ENCODE measurements at regions not wholly inside any gene's neighbourhood (a gene's known extent, or its start where the extent isn't known, plus 50 kb on each side); places are given as distances from the start of the nearest gene placed in this dataset.

DNA sequence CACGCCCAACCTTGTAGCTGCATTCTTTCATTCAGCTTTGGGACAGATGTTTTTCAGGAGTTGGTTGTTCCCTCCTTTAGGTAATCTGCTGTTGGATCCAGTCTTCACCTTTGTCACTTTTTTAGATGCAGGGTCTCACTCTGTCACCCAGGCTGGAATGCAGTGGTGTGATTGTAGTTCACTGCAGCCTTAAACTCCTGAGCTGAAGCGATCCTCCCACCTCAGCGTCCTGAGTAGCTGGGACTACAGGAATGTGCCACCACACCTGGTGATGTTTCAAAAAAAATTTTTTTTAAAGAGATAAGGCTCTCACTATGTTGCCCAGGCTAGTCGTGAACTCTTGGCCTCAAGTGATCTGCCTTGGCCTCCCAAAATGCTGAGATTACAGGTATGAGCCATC is 164.3 kb downstream of the KTN1 start:
- no peak overlapping the region for H3K27ac ChIP-seq (ENCODE audit: poor library complexity, severe bottlenecking)
- TF ChIP-seq, protein P1, sequence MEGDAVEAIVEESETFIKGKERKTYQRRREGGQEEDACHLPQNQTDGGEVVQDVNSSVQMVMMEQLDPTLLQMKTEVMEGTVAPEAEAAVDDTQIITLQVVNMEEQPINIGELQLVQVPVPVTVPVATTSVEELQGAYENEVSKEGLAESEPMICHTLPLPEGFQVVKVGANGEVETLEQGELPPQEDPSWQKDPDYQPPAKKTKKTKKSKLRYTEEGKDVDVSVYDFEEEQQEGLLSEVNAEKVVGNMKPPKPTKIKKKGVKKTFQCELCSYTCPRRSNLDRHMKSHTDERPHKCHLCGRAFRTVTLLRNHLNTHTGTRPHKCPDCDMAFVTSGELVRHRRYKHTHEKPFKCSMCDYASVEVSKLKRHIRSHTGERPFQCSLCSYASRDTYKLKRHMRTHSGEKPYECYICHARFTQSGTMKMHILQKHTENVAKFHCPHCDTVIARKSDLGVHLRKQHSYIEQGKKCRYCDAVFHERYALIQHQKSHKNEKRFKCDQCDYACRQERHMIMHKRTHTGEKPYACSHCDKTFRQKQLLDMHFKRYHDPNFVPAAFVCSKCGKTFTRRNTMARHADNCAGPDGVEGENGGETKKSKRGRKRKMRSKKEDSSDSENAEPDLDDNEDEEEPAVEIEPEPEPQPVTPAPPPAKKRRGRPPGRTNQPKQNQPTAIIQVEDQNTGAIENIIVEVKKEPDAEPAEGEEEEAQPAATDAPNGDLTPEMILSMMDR (IDR thresholded peaks at IDR 0.05; ENCODE audit: poor library complexity, severe bottlenecking), result no peak
- no peaks in the 10 kb centered on the region for H3K9me3 ChIP-seq (ENCODE audit: severe bottlenecking)
- H3K4me1 ChIP-seq (ENCODE audit: insufficient read depth, poor library complexity, severe bottlenecking), result peaks cover 9% of the 10 kb centered on the region
- H3K36me3 ChIP-seq (ENCODE audit: low read depth), result no peaks in the 10 kb centered on the region
- DNase-seq (ENCODE audit: low spot score) (no peak), ATAC-seq (ENCODE audit: low read depth) (no peak)
- H3K27me3 ChIP-seq (ENCODE audit: insufficient read depth, poor library complexity, severe bottlenecking), result no peaks in the 10 kb centered on the region
- no peak overlapping the region for H3K4me3 ChIP-seq (ENCODE audit: severe bottlenecking)

GRCh38 chr14:55745906-55746305 is 165.9 kb downstream of the KTN1 start:
- H3K27ac ChIP-seq (ENCODE audit: poor library complexity, severe bottlenecking), result no peak overlapping the region
- H3K36me3 ChIP-seq (ENCODE audit: low read depth), result no peaks in the 10 kb centered on the region
- H3K27me3 ChIP-seq (ENCODE audit: insufficient read depth, poor library complexity, severe bottlenecking), result no peaks in the 10 kb centered on the region
- ATAC-seq (ENCODE audit: low read depth) (no peak), DNase-seq (ENCODE audit: low spot score) (no peak)
- TF ChIP-seq, protein P1 (IDR thresholded peaks at IDR 0.05; ENCODE audit: poor library complexity, severe bottlenecking), result no peak
- H3K4me1 ChIP-seq (ENCODE audit: insufficient read depth, poor library complexity, severe bottlenecking), result peaks cover 9% of the 10 kb centered on the region
- H3K4me3 ChIP-seq (ENCODE audit: severe bottlenecking), result no peak overlapping the region
- H3K9me3 ChIP-seq (ENCODE audit: severe bottlenecking), result no peaks in the 10 kb centered on the region

DNA sequence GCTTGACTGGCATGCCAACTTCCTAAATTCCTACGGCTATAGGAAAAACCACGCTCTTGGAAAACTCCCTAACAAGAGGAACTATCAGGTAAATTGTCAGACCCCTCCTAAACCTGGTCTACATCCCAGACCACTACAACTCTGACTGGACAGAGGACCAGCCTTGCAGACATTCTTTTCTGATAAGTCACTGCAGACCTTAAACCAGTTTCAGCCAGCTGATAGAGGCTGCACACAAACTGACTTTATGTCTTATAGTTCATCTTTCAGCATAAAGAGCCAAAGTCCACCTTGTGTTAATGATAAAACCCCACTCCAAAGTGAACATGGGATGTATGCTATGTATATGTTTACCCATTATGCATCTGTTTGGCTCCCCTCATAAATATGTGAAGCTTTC is 166.6 kb downstream of the KTN1 start:
- ATAC-seq (ENCODE audit: low read depth), result 0 out of 3 replicates have a peak, but pooled peaks have one; percentile 25
- Histone ChIP-seq H3K27ac (ENCODE audit: poor library complexity, severe bottlenecking) (no peak overlapping the region), H3K27me3 (ENCODE audit: insufficient read depth, poor library complexity, severe bottlenecking) (no peaks in the 10 kb centered on the region), H3K4me3 (ENCODE audit: severe bottlenecking) (no peak overlapping the region), H3K4me1 (ENCODE audit: insufficient read depth, poor library complexity, severe bottlenecking) (peaks cover 9% of the 10 kb centered on the region), H3K9me3 (ENCODE audit: severe bottlenecking) (no peaks in the 10 kb centered on the region), H3K36me3 (ENCODE audit: low read depth) (no peaks in the 10 kb centered on the region)
- DNase-seq (ENCODE audit: low spot score), result no peak
- TF ChIP-seq, protein P1 (IDR thresholded peaks at IDR 0.05; ENCODE audit: poor library complexity, severe bottlenecking), result no peak

- Histone ChIP-seq H3K27me3 (ENCODE audit: insufficient read depth, poor library complexity, severe bottlenecking) (no peaks in the 10 kb centered on the region), H3K27ac (ENCODE audit: poor library complexity, severe bottlenecking) (no peak overlapping the region), H3K9me3 (ENCODE audit: severe bottlenecking) (no peaks in the 10 kb centered on the region), H3K36me3 (ENCODE audit: low read depth) (no peaks in the 10 kb centered on the region), H3K4me1 (ENCODE audit: insufficient read depth, poor library complexity, severe bottlenecking) (peaks cover 9% of the 10 kb centered on the region), H3K4me3 (ENCODE audit: severe bottlenecking) (no peak overlapping the region)
- TF ChIP-seq, protein P1 (IDR thresholded peaks at IDR 0.05; ENCODE audit: poor library complexity, severe bottlenecking), result no peak
- DNase-seq (ENCODE audit: low spot score) (no peak), ATAC-seq (ENCODE audit: low read depth) (no peak)
Measured at GRCh38 chr14:55747186-55747585, 167.2 kb downstream of the KTN1 start.

DNA sequence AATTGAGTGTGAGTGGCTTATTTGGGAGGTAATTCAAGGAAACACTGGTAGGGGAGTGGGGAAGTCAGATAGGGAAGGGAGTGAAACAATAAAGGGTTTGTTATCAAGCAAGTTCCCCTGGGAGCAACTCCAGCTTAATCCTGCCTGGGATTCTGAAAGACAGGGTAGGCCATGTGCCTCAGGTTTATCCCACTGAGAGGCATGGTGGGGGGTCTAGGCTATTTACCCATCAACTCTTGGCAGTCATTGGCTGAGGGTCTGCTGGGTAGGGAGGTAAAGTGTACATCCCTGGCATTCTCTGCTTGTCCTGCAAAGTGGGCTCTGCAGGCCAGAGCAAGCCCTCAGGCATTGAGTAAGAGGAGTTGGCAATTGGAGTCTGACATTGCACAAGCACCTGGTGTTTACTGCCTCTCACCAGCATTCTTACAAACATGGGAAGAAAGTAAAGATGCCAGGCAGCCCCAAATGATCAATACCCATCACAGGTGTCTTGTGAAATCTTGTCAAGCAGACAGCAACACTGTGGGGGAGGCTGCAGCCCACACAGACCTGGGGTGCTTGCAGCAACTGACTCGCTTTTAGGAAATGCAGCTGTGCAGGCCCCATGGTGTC is 169.3 kb downstream of the KTN1 start:
- ATAC-seq (ENCODE audit: low read depth) (peak; percentile 72), DNase-seq (ENCODE audit: low spot score) (no peak)
- H3K9me3 ChIP-seq (ENCODE audit: severe bottlenecking), result no peaks in the 10 kb centered on the region
- no peak overlapping the region for H3K4me3 ChIP-seq (ENCODE audit: severe bottlenecking)
- TF ChIP-seq, protein P1 (IDR thresholded peaks at IDR 0.05; ENCODE audit: poor library complexity, severe bottlenecking), result no peak
- H3K36me3 ChIP-seq (ENCODE audit: low read depth), result no peaks in the 10 kb centered on the region
- peaks cover 21% of the 10 kb centered on the region for H3K4me1 ChIP-seq (ENCODE audit: insufficient read depth, poor library complexity, severe bottlenecking)
- peak overlapping the region; percentile 30 for H3K27ac ChIP-seq (ENCODE audit: poor library complexity, severe bottlenecking)
- no peaks in the 10 kb centered on the region for H3K27me3 ChIP-seq (ENCODE audit: insufficient read depth, poor library complexity, severe bottlenecking)

Measured in RWPE2 (cell line).